Fibroblast of skin of right biceps (primary cell): ENCODE measurements at regions not wholly inside any gene's neighbourhood (a gene's known extent, or its start where the extent isn't known, plus 50 kb on each side); places are given as distances from the start of the nearest gene placed in this dataset.

Experiments
- DNase-seq: peaks from one replicate; pipeline ENCODE4 v3.0.0-alpha.2; 2013

- DNase-seq: no peak
Observed at GRCh38 chr18:72940509-72940908, 72.7 kb upstream of the NETO1 start.

- DNase-seq: no peak
Observed at GRCh38 chr18:72935744-72936143, 68.0 kb upstream of the NETO1 start.

GRCh38 chr18:72922895-72923294, 55.1 kb upstream of the NETO1 start:
- no peak for DNase-seq
